ENCODE measurements at regions not wholly inside any gene's neighbourhood (a gene's known extent, or its start where the extent isn't known, plus 50 kb on each side); places are given as distances from the start of the nearest gene placed in this dataset. TPM values are rescaled to one million over a fixed set of nuclear protein-coding genes. Genes with fewer than 3 reads are reported as not detected.

Small RNA genes in the stretch of these regions (small RNA-seq; reads per million reads assigned to genes)
- gene RF00096 = not detected

All from ovary (tissue), 1 donor.